CD4-positive, alpha-beta T cell (primary cell): ENCODE measurements at regions not wholly inside any gene's neighbourhood (a gene's known extent, or its start where the extent isn't known, plus 50 kb on each side); places are given as distances from the start of the nearest gene placed in this dataset.

Experiments
- ATAC-seq: fragments of 200-7000 bp; cut with Tn5 transposase; one replicate; pipeline ENCODE4 v1.10.0; 2022; ENCODE audit warnings: mild to moderate bottlenecking; ENCODE audit not compliant: poor library complexity
- CTCF ChIA-PET: fragments of 350-600 bp; sonication (Branson Sonifier 250); formaldehyde crosslinking; loops from one replicate; lab custom pipeline; 2021; ENCODE audit warnings: antibody characterized with exemption, inconsistent platforms; lab: Charles Lee
- POLR2A ChIA-PET: fragments of 350-600 bp; sonication (Branson Sonifier 250); formaldehyde crosslinking; loops from one replicate; lab custom pipeline; 2021; ENCODE audit warnings: antibody characterized with exemption, inconsistent platforms; lab: Charles Lee
- DNase-seq, 14 experiments: peaks; one replicate each; pipeline ENCODE4 v3.0.0-alpha.2; 2013 to 2020; ENCODE audit warnings: mixed read lengths in 2 of 14
- H3K27ac ChIP-seq, 2 donors: one replicate each; pipeline versions ENCODE4 v1.5.1 to v1.7.0; 2013; ENCODE audit warnings: low read length in 2 of 2, low read depth in 1 of 2, mild to moderate bottlenecking in 1 of 2
- H3K27me3 ChIP-seq, 2 experiments: 1 replicate in 1 of 2; 2 replicates in 1 of 2; pipeline versions ENCODE4 v1.6.1 to v1.7.0; 2013; ENCODE audit warnings: low read length in 2 of 2, control low read depth in 1 of 2, mild to moderate bottlenecking in 1 of 2, moderate library complexity in 1 of 2; ENCODE audit not compliant: insufficient read depth in 2 of 2, control insufficient read depth in 1 of 2
- H3K36me3 ChIP-seq: one replicate; pipeline ENCODE4 v1.6.1; 2013; ENCODE audit warnings: low read length, control low read depth; ENCODE audit not compliant: insufficient read depth
- H3K4me1 ChIP-seq: one replicate; pipeline ENCODE4 v1.6.1; 2013; ENCODE audit warnings: low read length, control low read depth; ENCODE audit not compliant: insufficient read depth
- H3K4me3 ChIP-seq: one replicate; pipeline ENCODE4 v1.5.1; 2013; ENCODE audit warnings: mild to moderate bottlenecking, low read length, moderate library complexity
- H3K9me3 ChIP-seq, 2 experiments: 1 replicate in 1 of 2; 2 replicates in 1 of 2; pipeline versions ENCODE4 v1.6.1 to v1.7.0; 2013; ENCODE audit warnings: low read length in 2 of 2, mild to moderate bottlenecking in 2 of 2, control low read depth in 1 of 2, moderate library complexity in 1 of 2; ENCODE audit not compliant: control insufficient read depth in 1 of 2, insufficient read depth in 1 of 2
- H3K27ac Mint-ChIP-seq: one replicate; pipeline ENCODE4 v1.8.0; 2020; ENCODE audit warnings: mixed read lengths
- H3K27me3 Mint-ChIP-seq: one replicate; pipeline ENCODE4 v1.8.0; 2021; ENCODE audit warnings: mixed read lengths
- H3K36me3 Mint-ChIP-seq: one replicate; pipeline ENCODE4 v1.8.0; 2021; ENCODE audit warnings: low read depth, mixed read lengths
- H3K4me1 Mint-ChIP-seq: one replicate; pipeline ENCODE4 v1.8.0; 2021; ENCODE audit warnings: low read depth, mixed read lengths
- H3K4me3 Mint-ChIP-seq: one replicate; pipeline ENCODE4 v1.8.0; 2020; ENCODE audit warnings: mild to moderate bottlenecking, mixed read lengths
- H3K9me3 Mint-ChIP-seq: one replicate; pipeline ENCODE4 v1.8.0; 2020; ENCODE audit warnings: mixed read lengths
- CTCF ChIP-seq: fragments of 200-600 bp; IDR thresholded peaks from one replicate; pipeline ENCODE4 v1.8.0; 2022; ENCODE audit warnings: antibody characterized with exemption, mild to moderate bottlenecking
- intact Hi-C, 2 experiments: fragments of 100-400 bp; cut with DNase I in 1 of 2; cut with micrococcal nuclease in 1 of 2; formaldehyde crosslinking; loops; one replicate each; pipeline versions ENCODE4 v1.15.1 to v1.9.0; 2023 to 2025; cut with DNase I, micrococcal nuclease

DNA sequence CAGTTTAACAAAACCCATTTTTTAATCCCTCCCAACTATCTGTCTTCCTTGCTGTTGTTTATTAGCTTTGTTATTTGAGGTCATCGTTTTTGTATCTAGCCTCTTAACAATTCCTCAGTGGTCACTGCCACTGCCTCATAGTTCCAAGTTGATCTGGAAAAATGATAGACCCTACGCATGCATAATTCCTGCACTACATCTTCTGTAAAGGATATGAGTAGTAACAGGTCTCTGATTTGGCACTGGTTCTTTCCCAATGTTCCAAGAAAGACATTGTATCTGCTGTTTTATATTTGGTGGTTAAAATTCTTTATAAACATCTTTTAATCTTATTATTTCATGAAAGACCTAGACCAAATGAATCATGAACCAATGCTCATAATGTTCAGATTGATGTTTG is 166.6 kb downstream of the ZNF330 start:
- ATAC-seq (no peak), DNase-seq (no peak)
- Mint-ChIP-seq H3K4me1 (no peaks in the 10 kb centered on the region), H3K36me3 (no peaks in the 10 kb centered on the region), H3K9me3 (no peaks in the 10 kb centered on the region), H3K27ac (no peak overlapping the region), H3K4me3 (no peak overlapping the region), H3K27me3 (no peaks in the 10 kb centered on the region)
- Histone ChIP-seq H3K9me3 (peaks cover 0 to 4% of the 10 kb centered on the region in 2 experiments), H3K36me3 (no peaks in the 10 kb centered on the region), H3K27ac (no peak overlapping the region), H3K4me1 (no peaks in the 10 kb centered on the region), H3K4me3 (no peak overlapping the region), H3K27me3 (no peaks in the 10 kb centered on the region)
- no peak for TF ChIP-seq CTCF
- ChIA-PET CTCF (no interaction called here), POLR2A (no interaction called here)
- intact Hi-C loops = no loop called here

- POLR2A ChIA-PET = no interaction called here
- H3K9me3 Mint-ChIP-seq = no peaks in the 10 kb centered on the region
- no peak for ATAC-seq
- Histone ChIP-seq H3K27ac (no peak overlapping the region), H3K9me3 (peaks cover 0 to 4% of the 10 kb centered on the region in 2 experiments), H3K27me3 (no peaks in the 10 kb centered on the region), H3K4me3 (no peak overlapping the region), H3K36me3 (no peaks in the 10 kb centered on the region), H3K4me1 (no peaks in the 10 kb centered on the region)
- no peak for DNase-seq
- no peaks in the 10 kb centered on the region for H3K36me3 Mint-ChIP-seq
- no peaks in the 10 kb centered on the region for H3K27me3 Mint-ChIP-seq
- no peak overlapping the region for H3K4me3 Mint-ChIP-seq
- no peak overlapping the region for H3K27ac Mint-ChIP-seq
- intact Hi-C loops = no loop called here
- no peaks in the 10 kb centered on the region for H3K4me1 Mint-ChIP-seq
- no peak for TF ChIP-seq CTCF
- CTCF ChIA-PET = no interaction called here
Observed at GRCh38 chr4:141388481-141388880, 167.8 kb downstream of the ZNF330 start.

GRCh38 chr4:141389649-141390048 is 169.0 kb downstream of the ZNF330 start:
- no peaks in the 10 kb centered on the region for H3K36me3 ChIP-seq
- H3K27ac Mint-ChIP-seq = no peak overlapping the region
- H3K27me3 ChIP-seq = no peaks in the 10 kb centered on the region
- no peak for ATAC-seq
- H3K9me3 ChIP-seq = no peaks in the 10 kb centered on the region
- intact Hi-C loops = no loop called here
- no peaks in the 10 kb centered on the region for H3K9me3 Mint-ChIP-seq
- CTCF ChIA-PET = no interaction called here
- no peaks in the 10 kb centered on the region for H3K4me1 Mint-ChIP-seq
- no peaks in the 10 kb centered on the region for H3K36me3 Mint-ChIP-seq
- H3K4me3 ChIP-seq = no peak overlapping the region
- POLR2A ChIA-PET = no interaction called here
- no peak for TF ChIP-seq CTCF
- no peak for DNase-seq
- H3K27me3 Mint-ChIP-seq = no peaks in the 10 kb centered on the region
- H3K4me3 Mint-ChIP-seq = no peak overlapping the region
- H3K4me1 ChIP-seq = no peaks in the 10 kb centered on the region
- no peak overlapping the region for H3K27ac ChIP-seq
